ACHN (cell line): ENCODE measurements at regions not wholly inside any gene's neighbourhood (a gene's known extent, or its start where the extent isn't known, plus 50 kb on each side); places are given as distances from the start of the nearest gene placed in this dataset.

Experiments used
- DNase-seq: peaks from one replicate; pipeline ENCODE4 v3.0.0-alpha.2; 2015
- in situ Hi-C: cut with HindIII; loops from 2 replicates; pipeline ENCODE4 v1.10.0; 2017; ENCODE audit warnings: low sequenced_read_pairs, low pct_ligation_motif_present, low pct_unique_long_range_greater_than_20kb

DNA sequence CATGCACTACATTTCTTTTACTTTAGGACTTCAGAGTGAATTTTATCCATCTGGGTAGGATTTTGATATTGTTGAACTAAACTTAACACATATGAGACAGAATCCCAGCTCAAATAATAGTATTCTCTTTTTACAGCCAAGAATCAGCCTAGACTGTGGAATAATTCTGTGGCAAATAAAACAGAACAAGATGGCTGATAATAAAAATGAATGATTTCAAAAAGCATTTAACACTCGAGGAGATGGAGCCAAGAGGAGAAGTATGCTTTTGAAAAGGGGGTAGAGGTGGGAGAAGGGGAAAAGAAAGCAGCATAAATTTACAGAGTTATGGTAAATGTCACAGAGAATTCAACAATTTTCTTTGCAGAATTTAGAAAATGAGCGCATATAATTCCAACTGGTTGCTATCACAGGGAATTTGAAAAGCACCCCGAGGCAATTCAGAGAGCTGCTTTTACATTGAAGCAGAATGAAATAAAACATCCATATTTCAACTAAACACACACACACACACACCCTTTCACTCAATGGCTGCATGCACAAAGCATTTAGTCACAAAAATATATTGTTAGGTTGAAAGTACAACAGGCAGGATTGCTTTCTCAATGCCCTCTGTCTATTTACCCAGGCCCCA lies 60.2 kb upstream of the DMAC1 start:
- in situ Hi-C loops: no loop called here
- no peak for DNase-seq

DNA sequence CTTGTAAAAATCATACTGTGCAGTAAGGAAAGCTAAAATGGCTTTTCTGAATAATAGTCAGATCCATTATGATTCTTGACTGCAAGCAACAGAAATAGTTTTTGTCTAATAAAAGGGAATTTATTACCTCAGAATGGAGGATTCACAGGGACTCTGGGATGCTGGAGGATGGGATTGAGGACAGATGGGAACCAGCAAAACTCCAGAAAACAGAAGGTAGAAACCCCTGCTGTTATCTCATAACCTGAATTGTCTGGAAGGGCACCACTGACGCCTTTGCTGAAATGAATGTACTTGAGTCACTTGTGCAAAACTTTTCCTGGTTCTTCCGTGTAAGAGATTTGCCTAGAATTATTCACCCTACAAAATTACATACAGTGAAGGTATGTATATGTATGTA lies 58.6 kb upstream of the DMAC1 start:
- in situ Hi-C loops: no loop called here
- DNase-seq: no peak

DNA sequence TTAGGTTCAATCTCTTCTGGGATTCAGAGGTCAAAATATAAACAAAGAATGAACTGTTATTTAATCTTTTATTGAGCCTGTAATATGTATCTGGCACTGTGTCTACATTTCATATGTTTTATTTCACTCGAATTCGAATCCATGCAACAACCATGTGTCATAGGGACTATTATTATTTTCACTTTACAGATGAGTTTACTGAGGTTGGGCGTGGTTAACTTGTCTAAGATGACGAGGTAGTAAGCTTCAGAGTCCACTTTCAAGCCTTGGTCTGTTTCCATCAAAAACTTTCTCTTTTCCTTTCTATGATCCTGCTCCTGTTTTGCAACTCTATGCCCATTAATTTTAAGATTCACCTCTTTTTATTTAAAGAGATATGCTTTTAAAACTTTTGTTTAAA lies 55.2 kb upstream of the DMAC1 start:
- in situ Hi-C loops: no loop called here
- DNase-seq: no peak
